Inflammatory macrophage treated with lipopolysaccharide for 1 hour (primary cell): ENCODE measurements at regions not wholly inside any gene's neighbourhood (a gene's known extent, or its start where the extent isn't known, plus 50 kb on each side); places are given as distances from the start of the nearest gene placed in this dataset.

ENCODE experiments used
- DNase-seq, 2 donors: peaks; one replicate each; pipeline ENCODE4 v3.0.0-alpha.2; 2020 to 2022

DNA sequence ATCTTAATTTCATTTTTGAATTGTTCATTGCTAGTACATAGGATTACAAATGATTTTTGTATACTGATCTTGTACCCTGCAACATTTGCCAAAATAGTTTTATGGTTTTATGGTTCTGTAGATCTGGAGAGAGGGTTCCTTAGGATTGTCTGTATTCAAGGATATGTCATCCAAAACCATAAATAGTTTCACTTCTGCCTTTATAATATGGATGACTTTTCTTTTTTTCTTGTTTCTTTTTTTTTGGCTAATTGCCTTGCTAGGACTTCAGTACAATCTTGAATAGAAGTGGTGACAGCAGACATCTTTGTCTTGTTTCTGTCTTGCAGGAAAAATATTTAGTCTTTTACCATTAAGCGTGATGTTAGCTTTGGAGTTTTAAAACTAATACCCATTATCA is 383.9 kb upstream of the HS6ST1 start:
- DNase-seq = peak; percentile 27 to 28

DNA sequence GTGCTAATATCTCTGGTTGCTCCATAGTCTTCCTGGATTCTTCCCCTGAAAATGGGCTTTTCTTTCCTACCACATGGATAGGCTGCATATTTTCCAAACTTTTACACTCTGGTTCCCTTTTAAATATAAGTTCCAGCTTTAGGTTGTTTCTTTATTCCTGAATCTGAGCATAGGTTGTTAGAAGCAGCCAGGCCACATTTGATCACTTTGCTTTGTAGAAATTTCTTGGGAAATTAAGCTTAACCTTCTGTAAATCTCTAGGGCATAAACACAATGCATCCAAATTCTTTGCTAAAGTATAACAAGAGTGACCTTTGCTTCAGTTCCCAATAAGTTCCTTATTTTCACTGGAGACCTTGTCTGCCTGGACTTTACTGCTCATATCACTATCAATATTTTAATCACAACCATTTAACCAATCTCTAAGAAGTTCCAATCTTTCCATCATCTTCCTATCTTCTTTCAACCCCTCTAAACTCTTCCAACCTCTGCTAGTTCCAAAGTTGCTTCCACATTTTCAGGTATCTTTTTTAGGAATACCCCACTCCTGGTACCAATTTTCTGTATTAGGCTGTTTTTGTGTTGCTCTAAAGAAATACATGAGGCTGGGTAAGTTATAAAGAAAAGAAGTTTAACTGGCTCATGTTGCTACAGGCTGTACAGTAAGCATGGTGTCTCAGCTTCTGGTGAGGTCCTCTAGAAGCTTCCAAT is 389.6 kb upstream of the HS6ST1 start:
- DNase-seq = no peak

DNA sequence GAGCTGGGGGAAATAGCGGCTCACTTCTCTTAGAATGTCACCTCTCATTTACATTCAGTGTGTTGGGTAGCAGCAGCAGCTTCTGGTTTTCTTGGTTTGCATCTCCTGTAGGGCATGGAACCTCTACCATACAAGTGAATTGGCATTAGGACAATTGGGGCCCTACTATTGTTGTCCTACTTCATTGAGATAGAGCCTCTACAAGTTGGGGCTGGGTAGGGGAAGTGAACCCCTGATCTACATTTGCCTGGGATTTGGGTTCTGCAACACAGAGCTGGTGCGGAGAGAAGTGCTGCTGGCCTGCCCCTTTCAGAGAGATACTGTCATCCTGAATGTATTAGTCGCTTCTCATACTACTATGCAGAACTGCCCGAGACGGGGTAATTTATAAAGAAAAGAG is 391.6 kb upstream of the HS6ST1 start:
- DNase-seq = no peak

DNA sequence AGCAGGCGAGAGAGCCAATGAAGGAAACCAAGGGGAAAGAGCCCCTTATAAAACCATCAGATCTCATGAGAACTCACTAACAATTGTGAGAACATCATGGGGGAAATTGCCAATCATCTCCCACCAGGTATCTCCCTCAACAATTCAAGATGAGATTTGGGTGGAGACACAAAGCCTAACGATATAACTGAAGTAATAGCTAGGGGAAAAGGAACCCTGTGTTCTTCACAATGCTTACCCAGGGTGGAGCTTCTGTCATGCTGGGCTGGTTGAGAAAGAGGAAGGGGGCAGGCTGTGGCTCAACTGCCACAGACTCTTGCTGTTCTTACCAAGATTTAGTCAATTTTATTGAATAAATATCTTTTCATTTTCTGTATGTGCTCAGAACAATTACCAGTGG is 392.1 kb upstream of the HS6ST1 start:
- peak; percentile 41 to 57 for DNase-seq

DNA sequence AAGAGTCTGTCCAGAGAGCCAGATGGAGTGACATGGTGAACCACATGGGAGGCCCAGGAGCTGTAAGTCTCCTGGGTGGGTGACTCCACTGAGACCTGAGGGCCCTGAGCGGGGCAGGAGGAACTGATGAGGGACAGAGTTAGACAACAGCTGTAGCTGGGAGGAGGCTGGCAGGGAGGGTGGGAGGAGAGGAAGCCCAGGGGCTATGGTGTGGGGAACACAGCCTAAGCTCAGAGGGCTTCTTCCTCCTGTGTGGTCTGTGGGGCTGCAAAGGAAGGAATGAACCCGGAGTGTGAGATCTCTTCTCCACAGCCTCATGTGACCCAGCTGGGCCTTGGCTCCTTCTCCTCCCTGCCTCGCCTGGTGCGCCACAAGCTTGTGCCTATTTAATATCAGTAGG is 395.6 kb upstream of the HS6ST1 start:
- peak; percentile 18 to 28 for DNase-seq

DNA sequence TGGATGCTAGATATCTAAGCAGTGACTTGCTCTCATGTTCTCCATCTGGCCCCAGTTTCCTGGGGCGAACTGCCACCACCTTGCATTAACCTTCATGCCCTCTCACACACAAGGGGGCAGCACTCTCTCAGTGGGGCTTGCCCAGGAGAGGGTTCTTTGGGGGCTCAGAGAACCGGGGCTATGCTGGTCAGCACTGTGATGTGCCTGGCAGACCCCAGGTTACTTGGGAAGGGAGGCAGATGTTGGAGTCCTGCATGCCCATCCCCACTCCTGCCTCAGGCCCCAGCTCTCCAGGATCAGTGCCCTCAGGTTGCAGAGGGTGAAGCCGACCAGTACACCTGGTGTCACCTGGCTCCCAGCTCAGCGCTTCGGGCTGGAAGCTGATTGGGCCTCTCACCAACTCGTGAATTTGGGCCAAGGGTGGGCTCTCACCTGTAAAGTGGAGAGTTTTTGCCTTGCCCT is 396.2 kb upstream of the HS6ST1 start:
- no peak for DNase-seq

DNA sequence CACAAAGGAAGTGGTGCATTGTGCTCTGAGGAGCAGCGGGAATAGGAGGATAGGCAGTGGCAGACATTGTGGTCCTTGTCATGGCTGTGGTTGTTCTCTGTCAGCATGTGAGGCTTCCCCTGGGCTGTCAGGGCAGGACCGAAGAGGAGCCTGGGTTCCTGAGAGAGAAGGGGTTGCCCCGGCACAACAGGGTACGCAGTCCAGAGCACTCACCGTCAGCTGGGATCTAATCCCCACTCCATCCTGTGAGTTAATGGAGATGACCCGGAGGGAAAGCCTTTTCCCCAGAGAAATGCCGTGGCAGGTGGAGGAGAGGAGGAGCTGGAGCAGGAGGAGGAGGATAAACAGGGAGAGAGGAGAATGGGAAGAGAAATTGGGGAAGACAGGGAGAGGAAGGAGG is 396.7 kb upstream of the HS6ST1 start:
- no peak for DNase-seq

DNA sequence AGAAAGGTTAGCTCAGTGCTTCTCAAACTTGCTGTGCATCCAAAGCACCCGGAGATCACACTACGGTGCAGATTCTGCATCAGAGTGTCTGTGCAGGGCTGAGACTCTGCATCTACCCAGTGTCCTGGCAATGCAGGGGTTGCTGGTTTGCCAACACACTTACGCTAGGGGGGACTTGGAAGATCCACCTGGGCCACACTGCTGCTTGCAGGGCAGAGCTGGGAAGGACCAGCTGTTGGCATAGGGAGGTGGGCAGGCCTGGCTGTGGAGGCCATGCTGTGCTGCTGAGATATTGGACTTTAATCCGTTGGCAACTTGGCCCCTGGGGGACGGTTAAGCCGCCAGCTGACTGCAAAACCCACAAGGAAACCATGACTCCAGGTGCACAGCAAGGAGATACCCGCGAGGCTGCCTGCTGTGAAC is 397.6 kb upstream of the HS6ST1 start:
- no peak for DNase-seq

DNA sequence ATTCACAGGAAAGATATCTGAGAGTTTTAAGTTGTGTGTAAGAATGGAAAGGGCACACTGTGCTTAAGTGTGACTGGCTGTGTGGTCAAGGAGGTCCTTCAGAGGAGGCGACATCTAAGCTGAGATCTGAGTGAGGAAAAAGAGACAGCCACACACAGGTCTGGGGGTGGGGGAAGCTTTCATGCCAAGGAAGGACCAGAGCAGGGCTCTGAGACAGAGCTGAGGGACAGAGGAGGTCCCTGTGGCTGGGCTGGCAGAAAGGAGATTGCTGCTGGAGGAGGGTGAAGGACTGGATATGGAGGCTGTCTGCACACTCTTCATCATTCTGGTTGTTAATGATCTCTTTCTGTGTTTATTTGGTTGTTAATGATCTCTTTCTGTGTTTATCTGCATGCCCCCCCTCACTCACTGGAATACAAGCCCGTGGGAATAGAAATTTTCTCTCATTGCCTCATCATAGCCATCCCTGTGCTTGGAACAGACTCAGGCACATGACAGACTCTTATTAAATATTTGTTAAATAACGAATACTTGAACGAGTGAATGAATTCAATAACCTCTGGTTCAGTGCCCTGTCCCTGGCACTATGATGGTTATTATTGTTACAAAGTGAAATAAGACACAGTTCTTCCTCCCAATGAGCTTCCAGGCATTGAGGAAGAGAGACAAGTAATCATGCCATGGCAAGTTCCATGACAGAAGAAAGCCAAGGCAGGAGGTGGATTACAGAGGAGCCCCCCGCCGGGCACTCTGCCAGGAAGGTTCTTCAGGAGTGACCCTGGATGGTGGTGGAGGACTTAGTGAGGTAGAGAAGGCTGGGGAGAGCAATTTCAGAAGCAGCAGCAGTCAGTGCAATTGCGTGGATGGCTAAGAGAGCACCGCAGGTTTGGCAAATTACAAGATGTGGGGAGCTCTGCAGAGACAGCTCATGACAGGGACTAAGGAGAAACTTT is 399.4 kb upstream of the HS6ST1 start:
- DNase-seq = no peak

DNA sequence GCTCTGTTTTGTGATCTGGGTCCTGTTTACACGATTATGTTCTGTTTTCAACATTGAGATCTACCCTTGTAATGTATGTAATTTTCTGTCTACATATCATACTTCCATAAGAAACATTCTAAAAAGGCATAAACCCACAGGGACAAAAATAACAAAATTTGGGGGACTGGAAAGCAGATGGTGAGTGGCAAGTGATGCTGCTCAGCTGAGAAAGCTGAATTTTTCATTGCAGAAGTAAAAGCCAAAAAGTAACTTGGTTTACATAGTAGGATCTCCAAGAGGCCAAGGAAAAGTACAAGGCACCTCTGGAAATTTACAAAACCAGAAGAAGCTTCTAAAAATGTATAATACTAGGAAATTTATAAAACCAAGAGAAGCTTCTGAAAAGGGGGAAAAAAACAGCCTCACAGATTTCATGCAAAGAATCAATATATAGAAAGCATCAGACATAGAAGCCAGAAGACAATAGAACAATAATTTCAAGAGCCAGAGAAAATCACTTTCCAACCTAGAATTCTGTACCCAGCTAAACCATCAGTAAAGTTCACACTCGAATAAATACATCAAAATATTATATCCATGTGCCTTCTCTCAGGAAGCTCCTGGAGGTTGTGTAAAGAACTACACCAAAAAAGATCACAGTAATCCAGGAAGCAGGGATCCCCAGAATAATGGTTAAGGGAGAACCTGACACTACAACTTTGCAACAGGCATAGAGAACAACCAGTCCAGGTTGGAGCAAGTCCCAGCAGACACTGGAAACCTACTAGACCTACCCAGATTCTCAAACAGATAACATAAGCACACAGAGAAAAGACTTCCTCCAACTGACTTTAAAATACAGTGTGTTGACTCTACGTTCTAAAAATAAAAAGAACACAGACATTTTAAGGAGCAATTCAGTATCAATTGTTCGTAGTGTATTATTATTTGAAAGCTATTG is 401.7 kb upstream of the HS6ST1 start:
- no peak for DNase-seq

DNA sequence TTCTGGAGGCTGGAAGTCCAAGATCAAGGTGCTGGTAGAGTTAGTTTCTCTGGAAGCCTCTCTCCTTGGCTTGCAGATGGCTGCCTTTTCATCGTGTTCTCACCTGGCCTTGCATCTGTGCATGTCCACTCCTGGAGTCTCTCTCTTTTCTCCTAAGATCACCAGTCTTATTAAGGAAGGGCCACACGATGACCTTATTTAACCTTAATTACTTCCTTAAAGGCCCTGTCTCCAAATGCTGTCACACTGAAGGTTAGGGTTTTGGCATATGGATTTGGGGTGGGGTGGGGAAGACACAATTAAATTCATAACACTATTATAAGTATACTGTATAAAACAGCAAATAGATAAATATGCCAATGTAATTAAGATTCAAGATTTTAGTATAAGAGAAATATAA is 402.4 kb upstream of the HS6ST1 start:
- peak in 1 of 2 donors; percentile 33 for DNase-seq

DNA sequence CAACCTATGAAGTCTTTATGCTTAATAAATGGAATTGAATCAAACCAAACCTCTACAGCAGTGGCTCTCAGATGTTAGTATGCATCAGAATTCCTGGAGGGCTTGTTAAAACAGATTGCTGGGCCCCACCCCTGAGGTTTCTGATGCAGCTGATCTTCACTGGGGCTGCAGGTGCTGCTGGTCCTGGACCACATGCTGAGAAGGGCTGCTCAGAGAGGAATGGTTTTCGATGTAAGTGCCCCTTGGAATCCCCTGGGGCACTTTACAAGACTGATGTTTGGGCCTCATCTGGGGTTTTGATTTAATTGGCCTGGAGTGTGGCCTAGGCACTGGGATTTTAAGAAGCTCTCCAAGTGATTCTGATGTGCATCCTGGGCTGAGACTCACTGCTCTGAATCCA is 403.8 kb upstream of the HS6ST1 start:
- no peak for DNase-seq

DNA sequence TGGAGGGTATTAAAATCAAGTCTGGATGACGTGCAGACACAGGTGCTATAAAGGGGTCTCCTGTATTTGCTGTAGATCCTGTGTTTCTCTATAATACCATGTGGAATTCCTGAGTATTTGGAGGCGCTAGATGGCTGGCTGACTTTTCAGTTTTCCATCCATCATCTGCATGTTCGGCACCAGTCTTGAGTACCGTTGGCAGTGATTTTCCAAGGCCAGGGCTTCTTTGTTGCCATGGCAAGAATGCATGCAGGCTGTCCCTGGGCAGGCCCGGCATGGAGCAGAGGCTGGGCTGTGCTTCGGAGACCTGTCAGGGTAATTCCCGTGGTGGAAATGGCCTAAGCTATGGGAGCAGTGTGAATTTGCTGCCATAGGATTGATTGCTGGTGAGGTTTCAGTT is 405.9 kb upstream of the HS6ST1 start:
- DNase-seq = no peak

DNA sequence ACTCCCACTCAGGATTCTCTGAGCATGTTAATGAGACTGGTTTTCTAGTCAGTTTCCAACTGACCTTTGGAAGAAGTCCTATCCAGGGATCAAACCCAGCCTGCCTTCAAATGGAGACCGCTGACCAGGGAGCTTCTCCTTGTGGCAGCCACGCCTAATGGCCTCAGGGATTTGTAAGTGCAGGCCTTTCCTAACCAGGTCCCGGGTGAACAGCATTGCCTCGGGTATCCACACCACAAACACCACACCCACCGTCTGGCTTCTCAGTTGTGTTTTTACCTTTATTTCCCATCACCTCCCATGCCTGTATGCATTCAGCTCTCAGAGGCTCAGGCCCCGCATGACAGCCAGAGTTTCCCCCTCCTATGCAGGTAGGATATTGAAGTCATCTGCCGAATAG is 406.3 kb upstream of the HS6ST1 start:
- DNase-seq = no peak

DNA sequence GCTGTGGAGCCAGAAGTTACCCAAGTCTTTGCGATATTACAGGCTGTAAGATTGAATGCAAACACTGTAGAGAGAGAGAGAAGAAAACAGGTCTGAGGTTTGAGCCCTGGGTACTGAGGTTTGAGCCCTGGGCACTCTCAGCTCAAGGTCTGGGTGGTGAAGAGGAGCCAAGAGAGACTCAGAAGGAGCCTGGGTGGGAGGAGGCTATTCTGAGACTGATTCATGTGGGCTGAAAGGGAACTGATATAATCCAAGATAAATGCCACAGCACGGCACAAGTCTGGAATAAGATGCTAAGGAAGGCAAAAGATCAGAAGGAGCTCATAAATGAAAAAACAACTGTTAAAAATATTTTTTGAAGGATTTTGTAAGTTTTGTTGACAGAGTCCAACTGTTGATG is 407.6 kb upstream of the HS6ST1 start:
- DNase-seq = peak; percentile 34 to 46

DNA sequence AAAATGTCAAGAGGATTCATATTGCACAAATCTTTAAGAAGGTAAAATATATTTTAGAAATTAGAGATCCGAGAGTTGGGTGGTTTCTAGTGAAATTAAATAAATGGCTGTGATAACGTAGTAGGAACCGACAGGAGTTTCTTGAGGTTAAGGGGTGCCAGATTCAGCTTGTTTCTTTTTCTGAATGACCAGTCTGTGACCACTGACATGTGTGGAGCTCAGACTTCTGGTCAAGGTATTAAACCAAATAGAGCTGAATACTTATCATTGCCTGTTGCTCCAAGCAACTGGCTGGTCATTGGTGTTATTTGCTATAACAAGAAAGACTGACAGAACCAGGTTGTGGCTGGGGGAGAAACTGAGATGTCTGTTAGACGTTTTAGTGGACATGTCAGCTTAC is 408.2 kb upstream of the HS6ST1 start:
- no peak for DNase-seq

DNA sequence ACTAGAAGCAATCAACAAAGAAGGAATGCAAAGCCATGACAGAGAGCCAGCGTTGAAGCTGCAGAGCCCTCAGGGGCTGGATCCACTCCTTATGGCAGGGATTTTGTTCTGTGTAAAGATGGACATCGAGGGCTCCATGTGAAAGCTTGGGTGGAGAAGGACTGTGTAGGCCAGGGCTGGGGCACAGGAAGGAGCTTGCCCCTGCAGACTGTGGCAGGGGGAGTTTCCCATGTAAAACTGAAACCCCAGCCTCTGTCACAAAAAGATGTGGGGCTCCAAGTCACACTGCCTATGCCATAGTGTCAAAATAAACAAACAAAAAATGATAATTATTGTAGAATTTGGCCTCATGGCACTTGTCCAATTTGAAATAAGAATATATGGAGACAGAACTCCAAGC is 408.7 kb upstream of the HS6ST1 start:
- no peak for DNase-seq

DNA sequence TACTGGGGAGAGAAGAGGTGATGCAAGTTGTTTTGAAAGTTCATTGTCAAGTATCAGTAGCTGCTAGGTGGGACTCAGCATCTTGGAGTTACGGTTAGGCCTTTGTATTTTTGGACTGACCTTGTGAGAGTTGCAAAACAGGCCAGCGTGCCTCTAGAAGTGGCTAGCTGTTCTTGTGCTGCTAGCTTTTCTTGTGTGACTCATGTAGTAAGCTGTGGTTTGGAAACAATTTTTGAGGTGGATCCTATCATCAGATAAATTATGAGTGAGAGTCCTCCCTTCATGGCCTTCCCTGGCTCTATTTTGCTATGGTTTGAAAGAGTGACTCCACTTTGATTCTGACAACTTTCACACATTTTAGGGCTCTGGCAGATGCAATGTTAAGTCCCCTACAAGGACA is 409.2 kb upstream of the HS6ST1 start:
- peak in 1 of 2 donors; percentile 42 for DNase-seq

DNA sequence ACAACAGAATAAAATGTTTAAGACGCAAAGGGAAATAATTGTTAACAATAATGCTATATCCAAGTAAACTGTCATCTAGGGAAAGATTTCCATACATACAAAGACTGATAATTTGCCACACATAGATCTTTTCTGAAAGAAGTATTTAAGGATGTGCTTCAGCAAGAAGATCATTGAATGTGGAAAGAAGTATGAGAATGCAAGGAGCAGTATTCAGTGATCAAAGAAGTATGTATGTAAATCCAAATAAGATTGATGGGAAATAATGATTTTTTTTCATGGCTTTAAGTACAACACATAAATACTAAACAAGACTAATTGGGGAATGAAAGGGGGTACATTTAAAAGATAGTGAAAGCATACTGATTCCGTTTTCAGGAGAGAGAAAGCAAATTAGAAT is 410.4 kb upstream of the HS6ST1 start:
- no peak for DNase-seq

DNA sequence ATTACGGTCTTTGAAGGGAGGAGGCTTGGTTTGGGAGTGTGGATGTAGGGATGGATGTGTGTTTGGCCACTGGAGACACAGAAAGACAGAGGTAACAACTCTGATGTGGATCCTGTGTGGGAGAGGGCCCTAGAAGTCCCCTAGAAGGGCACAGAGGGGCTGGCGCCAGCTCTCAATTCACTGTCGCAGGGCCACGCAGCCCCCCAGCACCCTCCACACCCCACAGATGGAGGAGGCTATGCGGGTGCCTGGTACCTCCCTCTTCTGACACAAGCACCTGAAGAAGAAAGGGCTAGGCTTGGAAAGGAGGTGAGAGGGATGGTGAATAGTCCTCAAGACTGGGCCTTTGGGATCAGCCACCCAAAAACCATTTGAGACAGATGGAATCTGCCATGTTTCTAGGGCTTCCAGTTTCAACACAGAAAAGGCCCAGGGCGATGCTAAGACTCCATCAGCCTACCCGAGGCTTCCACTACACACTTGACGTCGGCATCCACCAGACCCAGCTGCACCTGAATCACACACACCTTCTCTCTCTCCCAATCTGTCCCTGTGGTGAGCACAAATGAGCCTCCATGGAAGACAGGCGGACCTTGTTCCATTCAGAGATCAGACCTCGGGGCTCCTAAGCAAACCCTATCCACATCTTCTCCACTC is 413.5 kb upstream of the HS6ST1 start:
- no peak for DNase-seq

DNA sequence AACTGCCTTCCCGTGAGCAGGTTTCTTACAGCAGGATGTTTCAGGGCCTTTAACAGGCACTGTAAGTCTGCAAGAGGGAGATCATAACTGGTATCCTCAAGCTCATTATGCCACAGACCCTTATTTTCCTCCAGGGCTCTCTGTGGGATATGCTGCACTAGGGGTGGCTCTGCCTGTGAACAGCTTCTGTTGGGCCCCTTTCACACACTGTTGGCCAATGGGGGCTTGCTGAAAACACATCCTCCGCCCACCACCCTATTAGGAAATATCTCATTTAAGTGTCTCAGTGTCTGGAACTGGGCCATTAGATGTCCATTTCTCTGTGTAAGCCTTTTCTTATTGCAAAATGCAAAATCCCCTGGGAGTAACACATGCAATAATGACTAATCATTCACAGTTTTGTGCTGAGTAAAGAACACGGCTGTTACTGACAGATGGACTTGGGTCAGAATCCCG is 414.3 kb upstream of the HS6ST1 start:
- DNase-seq = peak; percentile 93 to 96

DNA sequence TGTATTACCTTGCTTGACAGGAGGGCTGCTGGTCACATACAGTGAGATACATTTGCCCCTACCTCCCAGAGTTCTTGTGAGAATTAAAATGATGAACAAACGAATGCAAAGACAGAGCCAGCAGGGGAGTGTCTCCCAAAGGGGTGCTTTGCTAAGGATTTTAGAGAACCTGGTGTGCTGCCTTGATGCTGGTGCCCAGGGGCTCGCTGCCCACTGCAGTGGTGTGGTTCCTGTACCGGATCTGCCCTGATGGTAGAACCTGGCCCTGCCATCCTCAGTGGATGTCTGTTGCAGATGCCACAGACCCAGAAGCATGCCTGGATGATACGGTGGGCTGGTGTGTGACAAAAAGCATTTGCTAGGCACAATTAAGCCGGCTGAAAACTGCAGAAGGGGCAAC is 414.8 kb upstream of the HS6ST1 start:
- no peak for DNase-seq
